ENCODE measurements at regions not wholly inside any gene's neighbourhood (a gene's known extent, or its start where the extent isn't known, plus 50 kb on each side); places are given as distances from the start of the nearest gene placed in this dataset.

DNA sequence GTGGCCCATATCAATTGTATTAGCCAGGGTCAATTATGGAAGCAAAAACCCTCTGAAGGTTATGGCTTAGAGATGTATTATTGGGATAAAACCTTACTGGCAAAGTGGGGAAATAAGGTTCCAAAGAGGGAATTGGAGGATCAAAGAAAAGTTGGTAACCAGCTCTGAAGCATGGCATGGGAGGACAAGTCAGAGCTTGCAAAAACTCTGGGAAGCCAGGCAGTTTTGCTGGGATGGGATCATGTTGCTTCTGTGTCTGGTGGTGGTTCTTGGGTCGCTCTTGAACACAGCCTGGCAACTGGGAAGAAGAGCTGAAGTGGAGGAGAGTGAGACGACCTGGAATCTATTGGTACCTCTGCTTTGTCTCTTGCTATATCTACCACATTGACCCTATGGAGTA is 162.6 kb downstream of the PMAIP1 start:
- H3K4me3 ChIP-seq = no peak overlapping the region
- H3K9me3 ChIP-seq = no peaks in the 10 kb centered on the region
- H3K36me3 ChIP-seq = no peaks in the 10 kb centered on the region
- TF ChIP-seq, protein P1, sequence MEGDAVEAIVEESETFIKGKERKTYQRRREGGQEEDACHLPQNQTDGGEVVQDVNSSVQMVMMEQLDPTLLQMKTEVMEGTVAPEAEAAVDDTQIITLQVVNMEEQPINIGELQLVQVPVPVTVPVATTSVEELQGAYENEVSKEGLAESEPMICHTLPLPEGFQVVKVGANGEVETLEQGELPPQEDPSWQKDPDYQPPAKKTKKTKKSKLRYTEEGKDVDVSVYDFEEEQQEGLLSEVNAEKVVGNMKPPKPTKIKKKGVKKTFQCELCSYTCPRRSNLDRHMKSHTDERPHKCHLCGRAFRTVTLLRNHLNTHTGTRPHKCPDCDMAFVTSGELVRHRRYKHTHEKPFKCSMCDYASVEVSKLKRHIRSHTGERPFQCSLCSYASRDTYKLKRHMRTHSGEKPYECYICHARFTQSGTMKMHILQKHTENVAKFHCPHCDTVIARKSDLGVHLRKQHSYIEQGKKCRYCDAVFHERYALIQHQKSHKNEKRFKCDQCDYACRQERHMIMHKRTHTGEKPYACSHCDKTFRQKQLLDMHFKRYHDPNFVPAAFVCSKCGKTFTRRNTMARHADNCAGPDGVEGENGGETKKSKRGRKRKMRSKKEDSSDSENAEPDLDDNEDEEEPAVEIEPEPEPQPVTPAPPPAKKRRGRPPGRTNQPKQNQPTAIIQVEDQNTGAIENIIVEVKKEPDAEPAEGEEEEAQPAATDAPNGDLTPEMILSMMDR (IDR thresholded peaks at IDR 0.05) = no peak
- TF ChIP-seq POLR2A (IDR thresholded peaks at IDR 0.05) = no peak
- no peak overlapping the region for H3K27ac ChIP-seq
- H3K4me1 ChIP-seq = no peaks in the 10 kb centered on the region
- ATAC-seq (no peak), DNase-seq (no peak)
- peaks cover 0 to 4% (median 0%) of the 10 kb centered on the region in 9 donors for H3K27me3 ChIP-seq
- 56 to 70% (median 62%) methylated on average over 2 of the region's 2 CpGs for WGBS, 4 donors
- intact Hi-C loops (cut with DNase I) = no loop called here

DNA sequence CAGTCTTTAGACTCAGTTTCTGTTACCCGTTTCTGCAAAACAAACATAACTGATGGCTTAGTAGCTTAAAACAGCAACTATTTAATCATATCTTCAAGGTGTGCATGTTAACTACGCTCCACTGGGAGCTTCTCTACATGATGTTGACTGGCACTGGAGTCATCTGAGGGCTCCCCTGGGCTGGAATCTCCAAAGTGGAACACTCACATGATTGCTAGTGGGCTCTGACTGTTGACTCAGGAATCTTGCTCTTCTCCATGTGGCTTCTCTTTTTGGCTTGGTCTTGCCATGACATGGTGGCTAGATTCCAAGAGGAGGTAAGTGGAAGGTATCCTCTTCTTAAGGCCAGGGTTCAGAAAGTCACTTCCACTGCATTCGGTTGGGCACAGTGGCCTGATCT is 160.8 kb downstream of the PMAIP1 start:
- Histone ChIP-seq H3K36me3 (no peaks in the 10 kb centered on the region), H3K27me3 (peaks cover 0 to 4% (median 0%) of the 10 kb centered on the region in 9 donors), H3K27ac (no peak overlapping the region), H3K4me3 (no peak overlapping the region), H3K9me3 (no peaks in the 10 kb centered on the region), H3K4me1 (no peaks in the 10 kb centered on the region)
- DNase-seq (no peak), ATAC-seq (no peak)
- WGBS, 4 donors = 79 to 94% (median 82%) methylated on average over 3 of the region's 3 CpGs
- intact Hi-C loops (cut with DNase I) = no loop called here
- TF ChIP-seq, protein P1 (IDR thresholded peaks at IDR 0.05) = no peak
- TF ChIP-seq POLR2A (IDR thresholded peaks at IDR 0.05) = no peak

DNA sequence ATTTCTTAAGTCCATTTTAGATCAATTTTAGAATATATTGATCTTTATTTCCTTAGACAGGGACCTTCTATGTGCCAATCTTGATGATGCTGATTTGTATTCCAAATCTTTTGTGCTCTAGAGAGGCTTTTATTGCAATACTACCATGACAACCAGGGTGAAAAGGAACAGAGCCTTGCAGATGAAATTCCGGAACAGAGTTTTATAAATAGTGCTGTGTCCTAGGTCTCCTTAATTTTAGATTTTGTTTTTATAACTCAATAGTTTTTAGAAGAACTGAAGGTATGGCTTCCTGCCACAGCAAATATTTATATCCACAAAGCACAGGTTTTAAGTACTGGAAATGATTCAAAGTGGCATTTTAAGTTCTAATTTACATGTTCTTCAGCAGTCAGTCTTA is 160.2 kb downstream of the PMAIP1 start:
- intact Hi-C loops (cut with DNase I) = no loop called here
- TF ChIP-seq, protein P1 (IDR thresholded peaks at IDR 0.05) = no peak
- no peak for TF ChIP-seq POLR2A (IDR thresholded peaks at IDR 0.05)
- no peak for DNase-seq
- Histone ChIP-seq H3K9me3 (no peaks in the 10 kb centered on the region), H3K36me3 (no peaks in the 10 kb centered on the region), H3K4me1 (no peaks in the 10 kb centered on the region), H3K27me3 (peaks cover 0 to 4% (median 0%) of the 10 kb centered on the region in 9 donors), H3K4me3 (no peak overlapping the region), H3K27ac (no peak overlapping the region)
- no peak for ATAC-seq
- WGBS, 4 donors = 60 to 85% (median 65%) methylated on average over 1 of the region's 1 CpG

DNA sequence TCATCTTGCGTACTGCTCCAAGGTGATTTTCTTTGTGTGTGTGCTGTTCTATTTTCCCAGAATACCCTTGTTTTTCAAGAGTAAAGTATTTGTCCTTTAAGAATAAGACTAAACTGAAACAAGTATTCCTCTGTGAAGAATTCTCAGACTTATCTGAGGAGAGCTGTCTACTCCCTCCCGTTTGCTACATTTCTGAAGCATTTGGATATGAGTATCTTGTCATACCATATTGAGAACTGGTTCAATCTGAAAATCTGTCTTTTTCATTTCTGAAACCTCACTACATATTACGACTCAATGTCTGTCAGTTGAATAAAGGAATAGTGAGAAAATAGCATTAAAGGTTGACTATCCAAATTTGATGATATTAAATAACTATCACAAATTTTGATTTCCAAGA is 159.4 kb downstream of the PMAIP1 start:
- H3K27ac ChIP-seq = no peak overlapping the region
- DNase-seq (no peak), ATAC-seq (no peak)
- H3K9me3 ChIP-seq = no peaks in the 10 kb centered on the region
- WGBS, 4 donors = 59 to 78% (median 67%) methylated on average over 3 of the region's 3 CpGs
- TF ChIP-seq POLR2A (IDR thresholded peaks at IDR 0.05) = no peak
- TF ChIP-seq, protein P1 (IDR thresholded peaks at IDR 0.05) = no peak
- H3K36me3 ChIP-seq = no peaks in the 10 kb centered on the region
- intact Hi-C loops (cut with DNase I) = no loop called here
- no peaks in the 10 kb centered on the region for H3K4me1 ChIP-seq
- no peak overlapping the region for H3K4me3 ChIP-seq
- H3K27me3 ChIP-seq = peaks cover 0 to 4% (median 0%) of the 10 kb centered on the region in 9 donors

Measured in heart left ventricle (tissue), 16 donors.